GM12891 (cell line): ENCODE measurements at regions not wholly inside any gene's neighbourhood (a gene's known extent, or its start where the extent isn't known, plus 50 kb on each side); places are given as distances from the start of the nearest gene placed in this dataset.

Experiments used
- DNase-seq: peaks from one replicate; pipeline ENCODE4 v3.0.0; 2011; ENCODE audit warnings: low spot score; ENCODE audit not compliant: insufficient read length
- FAIRE-seq: peaks from 2 replicates; lab custom pipeline; 2011; peaks lifted over from hg19 to GRCh38; lab: Jason Lieb, UNC
- PAX5 ChIP-seq: IDR thresholded peaks from 2 replicates; pipeline ENCODE4 v1.6.1; 2011; ENCODE audit warnings: low read length, moderate library complexity, mild to moderate bottlenecking; ENCODE audit not compliant: insufficient read depth, severe bottlenecking
- POLR2A ChIP-seq: IDR thresholded peaks from 2 replicates; pipeline ENCODE4 v1.6.1; 2011; ENCODE audit warnings: low read depth, low read length, control low read depth
- POLR2AphosphoS5 ChIP-seq: IDR thresholded peaks from 2 replicates; pipeline ENCODE4 v1.6.1; 2011; ENCODE audit warnings: low read depth, low read length, control low read depth
- POU2F2 ChIP-seq: IDR thresholded peaks from 2 replicates; pipeline ENCODE4 v1.6.1; 2011; ENCODE audit warnings: low read depth, mild to moderate bottlenecking, control low read depth, low read length, moderate library complexity
- SPI1 ChIP-seq: IDR thresholded peaks from 2 replicates; pipeline ENCODE4 v1.6.1; 2011; ENCODE audit warnings: low read depth, low read length, control low read depth
- TAF1 ChIP-seq: IDR thresholded peaks from 2 replicates; pipeline ENCODE4 v1.6.1; 2011; ENCODE audit warnings: low read depth, low read length, control low read depth

- DNase-seq (no peak), FAIRE-seq (no peak)
- TF ChIP-seq POU2F2 (no peak), POLR2A (no peak)
Measured at GRCh38 chr10:1981976-1982375, 244.7 kb upstream of the ADARB2 start.

- no peak for DNase-seq
- no peak for TF ChIP-seq POLR2AphosphoS5
- TF ChIP-seq SPI1 = no peak
- no peak for TF ChIP-seq TAF1
- TF ChIP-seq POLR2A = no peak
- no peak for TF ChIP-seq POU2F2
- TF ChIP-seq PAX5 = no peak
- FAIRE-seq = no peak
Measured at GRCh38 chr10:1980459-1980858, 243.1 kb upstream of the ADARB2 start.

GRCh38 chr10:1978584-1978983, 241.3 kb upstream of the ADARB2 start:
- TF ChIP-seq SPI1 (no peak), POLR2A (no peak), POLR2AphosphoS5 (no peak), POU2F2 (no peak), TAF1 (no peak), PAX5 (no peak)
- no peak for DNase-seq
- FAIRE-seq = no peak

- DNase-seq (no peak), FAIRE-seq (no peak)
- TF ChIP-seq POLR2A (no peak), POU2F2 (no peak), TAF1 (no peak), SPI1 (no peak), PAX5 (no peak), POLR2AphosphoS5 (no peak)
Measured at GRCh38 chr10:1977461-1977860, 240.1 kb upstream of the ADARB2 start.

GRCh38 chr10:1972406-1972805, 235.1 kb upstream of the ADARB2 start:
- DNase-seq = no peak
- no peak for TF ChIP-seq TAF1
- no peak for TF ChIP-seq POU2F2
- no peak for TF ChIP-seq SPI1
- TF ChIP-seq POLR2A = no peak
- no peak for TF ChIP-seq PAX5
- no peak for TF ChIP-seq POLR2AphosphoS5
- no peak for FAIRE-seq

GRCh38 chr10:1968257-1969033, 231.1 kb upstream of the ADARB2 start:
- DNase-seq (no peak), FAIRE-seq (no peak)
- TF ChIP-seq SPI1 (no peak), POU2F2 (no peak), POLR2AphosphoS5 (no peak), PAX5 (no peak), TAF1 (no peak), POLR2A (no peak)

- no peak for TF ChIP-seq TAF1
- TF ChIP-seq PAX5 = no peak
- TF ChIP-seq SPI1 = no peak
- no peak for TF ChIP-seq POLR2AphosphoS5
- TF ChIP-seq POU2F2 = no peak
- TF ChIP-seq POLR2A = no peak
- no peak for DNase-seq
- no peak for FAIRE-seq
Measured at GRCh38 chr10:1966712-1967376, 229.5 kb upstream of the ADARB2 start.

GRCh38 chr10:1964476-1964875, 227.2 kb upstream of the ADARB2 start:
- DNase-seq (no peak), FAIRE-seq (no peak)
- TF ChIP-seq SPI1 = no peak
- no peak for TF ChIP-seq PAX5
- no peak for TF ChIP-seq POLR2AphosphoS5
- no peak for TF ChIP-seq POU2F2

GRCh38 chr10:1963341-1963740, 226.0 kb upstream of the ADARB2 start:
- DNase-seq (no peak), FAIRE-seq (no peak)
- TF ChIP-seq SPI1 (no peak), PAX5 (no peak), POU2F2 (no peak), POLR2AphosphoS5 (no peak), POLR2A (no peak), TAF1 (no peak)

GRCh38 chr10:1961989-1962388, 224.7 kb upstream of the ADARB2 start:
- TF ChIP-seq PAX5 = no peak
- no peak for TF ChIP-seq SPI1
- TF ChIP-seq POU2F2 = no peak
- no peak for TF ChIP-seq POLR2AphosphoS5
- no peak for TF ChIP-seq TAF1
- no peak for TF ChIP-seq POLR2A
- no peak for DNase-seq
- no peak for FAIRE-seq
